GM19372 (cell line): ENCODE measurements at regions not wholly inside any gene's neighbourhood (a gene's known extent, or its start where the extent isn't known, plus 50 kb on each side); places are given as distances from the start of the nearest gene placed in this dataset.

ENCODE experiments used
- ATAC-seq: cut with Tn5 transposase; IDR thresholded peaks from one replicate; pipeline ENCODE4 v1.9.1; 2021; ENCODE audit warnings: mild to moderate bottlenecking, low read depth, moderate library complexity; ENCODE audit not compliant: unreplicated experiment

DNA sequence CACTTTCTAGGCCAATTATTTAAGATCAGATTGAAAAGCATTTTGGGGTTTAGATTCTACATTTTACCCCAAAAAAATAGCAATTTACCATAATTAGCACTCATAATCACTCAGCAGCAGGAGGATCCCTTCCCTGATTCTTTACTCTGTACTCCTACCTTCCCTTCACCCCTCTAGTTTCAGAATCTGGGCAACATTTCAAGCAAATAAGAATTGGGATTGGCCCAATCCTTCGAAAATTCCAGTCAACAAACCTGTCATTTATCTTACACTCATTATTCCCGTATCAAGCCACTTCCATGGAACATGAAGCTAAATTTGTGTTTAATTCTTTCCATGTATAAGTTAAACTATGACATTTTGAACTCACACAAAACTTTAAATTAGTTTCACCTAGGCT, 349.1 kb upstream of the USP15 start:
- no peak for ATAC-seq

DNA sequence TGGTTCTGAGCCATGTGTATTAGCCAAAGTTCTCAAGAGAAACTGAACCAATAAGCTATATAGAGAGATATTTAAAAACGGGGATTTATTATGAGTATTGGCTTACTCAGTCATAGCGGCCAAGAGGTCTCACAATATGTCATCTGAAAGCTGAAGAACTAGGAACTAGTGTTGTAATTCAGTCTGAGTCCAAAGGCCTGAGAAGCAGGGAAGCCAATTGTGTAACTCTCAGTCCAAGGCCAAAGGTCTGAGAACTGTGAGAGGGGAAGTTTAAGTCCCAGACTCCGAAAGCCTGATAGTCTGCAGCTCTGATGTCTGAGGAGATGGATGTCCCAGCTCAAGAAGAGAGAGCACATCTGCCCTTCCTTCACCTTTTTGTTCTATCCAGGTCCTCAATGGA, 344.8 kb upstream of the USP15 start:
- no peak for ATAC-seq

DNA sequence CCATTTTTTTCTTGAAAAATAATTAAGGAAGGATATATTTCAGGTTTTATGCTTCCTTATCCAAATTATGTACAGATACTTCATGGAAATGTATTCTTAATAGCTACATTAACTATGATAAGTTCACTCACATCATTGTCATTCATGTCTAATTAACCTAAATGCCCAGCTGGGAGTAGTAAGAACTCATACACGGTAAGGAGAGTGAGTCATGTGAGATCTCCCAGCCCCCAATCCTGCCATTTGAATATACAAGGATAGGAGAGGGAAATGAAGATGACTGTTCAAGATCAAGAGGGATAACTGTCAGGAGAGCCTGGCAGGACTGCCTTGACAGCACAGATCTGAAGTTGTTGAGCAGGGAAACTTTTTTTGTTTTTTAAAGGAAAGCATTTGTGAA, 343.4 kb upstream of the USP15 start:
- ATAC-seq, result no peak

DNA sequence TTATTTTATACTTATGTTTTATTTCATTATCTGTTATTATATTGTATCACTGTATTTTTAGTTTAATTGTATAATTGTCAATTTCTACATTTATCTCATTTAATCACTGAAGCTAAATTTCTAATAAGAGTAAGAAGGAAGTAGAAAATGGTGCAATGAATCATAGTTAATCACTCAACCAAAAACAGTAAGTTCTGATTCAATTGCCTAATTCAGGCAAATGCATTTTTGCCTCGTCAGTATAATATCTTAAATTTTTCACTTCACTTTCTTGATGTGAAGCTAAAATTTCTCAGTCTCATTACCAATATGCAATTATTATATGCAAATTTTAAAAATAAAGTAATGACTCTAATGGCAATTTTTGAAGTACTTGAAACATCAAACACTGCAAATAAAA, 340.5 kb upstream of the USP15 start:
- no peak for ATAC-seq

DNA sequence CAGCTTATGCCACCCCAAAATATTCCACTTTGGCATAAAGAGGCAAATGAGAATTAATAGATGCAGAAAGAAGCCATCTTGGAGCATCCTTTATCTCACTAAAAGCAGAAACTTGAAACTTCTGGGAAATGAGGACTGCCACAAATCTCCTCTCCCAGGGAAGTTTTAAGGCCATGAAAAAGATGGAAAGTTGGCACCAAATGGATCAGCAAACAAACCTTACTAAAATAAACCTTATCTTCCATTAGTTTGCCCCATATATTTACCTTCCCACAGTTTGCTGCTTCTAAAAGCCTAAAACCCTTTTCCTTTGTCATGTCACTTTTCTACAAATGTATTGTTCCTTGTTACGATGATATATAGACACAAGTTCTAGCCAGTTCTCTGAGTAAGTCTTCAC, 340.0 kb upstream of the USP15 start:
- ATAC-seq, result no peak

DNA sequence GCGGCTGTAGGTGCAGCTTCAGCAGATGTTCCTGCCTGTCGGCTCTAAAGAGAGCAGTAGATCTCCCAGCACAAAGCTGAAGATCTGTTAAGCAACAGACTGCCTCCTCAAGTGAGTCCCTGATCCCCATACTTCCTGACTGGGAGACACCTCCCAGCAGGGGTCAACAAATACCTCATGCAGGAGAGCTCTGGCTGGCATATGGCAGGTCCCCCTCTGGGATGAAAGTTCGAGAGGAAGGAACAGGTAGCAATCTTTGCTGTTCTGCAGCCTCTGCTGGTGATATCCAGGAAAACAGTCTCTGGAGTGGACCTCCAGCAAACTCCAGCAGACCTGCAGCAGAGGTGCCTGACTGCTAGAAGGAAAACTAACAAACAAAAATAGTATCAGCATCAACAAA, 337.1 kb upstream of the USP15 start:
- no peak for ATAC-seq

DNA sequence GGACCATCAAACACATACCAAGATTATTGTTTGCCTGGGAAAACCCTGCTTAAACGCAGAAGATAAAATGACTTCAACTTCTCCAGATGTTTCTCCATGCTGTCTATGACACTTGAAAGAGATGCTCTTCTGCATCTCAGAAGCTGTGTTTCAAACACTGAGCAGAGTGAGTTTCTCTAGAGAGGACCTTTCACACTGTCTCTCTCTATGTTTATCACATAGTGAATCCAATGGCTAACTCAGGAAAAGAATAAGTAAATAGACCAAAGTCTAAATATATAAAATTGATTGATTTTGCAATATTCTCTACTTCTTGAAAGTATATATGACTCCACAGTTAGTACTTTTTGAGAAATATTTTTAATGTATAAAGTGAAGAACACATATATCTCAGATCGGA, 325.6 kb upstream of the USP15 start:
- ATAC-seq, result no peak

DNA sequence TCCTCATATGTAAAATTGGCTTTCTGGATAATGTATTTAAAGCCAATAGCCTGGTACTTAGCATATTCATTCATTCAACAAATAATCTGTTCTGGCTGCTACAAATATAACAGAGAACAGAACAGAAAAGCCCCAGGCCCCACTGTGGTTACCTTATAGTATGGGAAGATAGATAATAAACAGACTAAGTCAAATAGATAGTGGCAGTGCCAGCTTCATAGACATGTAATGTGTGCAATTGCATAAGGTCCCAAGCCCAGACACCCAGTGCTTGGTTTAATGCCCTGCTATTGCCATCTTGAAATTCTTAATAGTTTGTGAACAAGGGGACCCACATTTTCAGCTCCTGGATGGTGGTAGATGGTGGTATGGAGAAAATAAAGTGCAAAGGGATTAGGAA, 320.2 kb upstream of the USP15 start:
- ATAC-seq, result no peak

DNA sequence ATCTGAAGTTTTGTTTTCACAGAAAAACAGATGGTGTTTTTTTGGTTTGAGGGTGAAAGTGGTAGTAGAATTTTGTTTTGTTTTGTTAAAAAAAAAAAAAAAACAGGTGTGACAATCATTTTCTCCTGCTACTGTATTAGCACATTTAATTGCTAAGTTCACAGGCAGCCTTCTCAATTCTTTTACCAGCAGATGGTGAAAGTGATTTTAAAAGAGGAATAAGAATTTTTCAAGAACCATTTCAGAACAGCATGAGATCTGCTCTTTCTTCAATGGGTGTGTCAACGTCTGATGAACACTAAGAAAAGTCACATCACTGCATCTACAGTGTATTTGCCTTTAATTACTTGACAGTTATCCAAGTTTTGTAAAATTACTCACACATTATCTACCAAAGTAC, 303.7 kb upstream of the USP15 start:
- ATAC-seq, result no peak

DNA sequence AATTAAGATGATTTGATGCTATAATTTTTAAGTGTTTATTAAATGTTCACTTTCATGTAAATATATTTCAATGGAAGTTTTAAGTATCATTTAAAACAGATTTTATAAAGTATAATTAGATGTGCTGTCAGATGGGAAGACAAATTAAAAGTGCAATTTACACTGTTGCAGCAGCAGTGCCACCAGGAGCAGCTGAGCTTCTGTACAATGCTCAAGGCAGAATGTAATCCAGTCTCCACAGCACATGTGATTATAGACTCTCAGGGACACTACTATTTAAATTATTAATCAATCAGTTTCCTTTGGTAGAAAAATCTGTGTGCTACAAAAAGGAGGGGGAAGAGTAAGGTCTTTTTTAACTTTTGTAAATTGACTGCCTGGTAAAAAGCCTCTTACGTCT, 285.7 kb upstream of the USP15 start:
- no peak for ATAC-seq

DNA sequence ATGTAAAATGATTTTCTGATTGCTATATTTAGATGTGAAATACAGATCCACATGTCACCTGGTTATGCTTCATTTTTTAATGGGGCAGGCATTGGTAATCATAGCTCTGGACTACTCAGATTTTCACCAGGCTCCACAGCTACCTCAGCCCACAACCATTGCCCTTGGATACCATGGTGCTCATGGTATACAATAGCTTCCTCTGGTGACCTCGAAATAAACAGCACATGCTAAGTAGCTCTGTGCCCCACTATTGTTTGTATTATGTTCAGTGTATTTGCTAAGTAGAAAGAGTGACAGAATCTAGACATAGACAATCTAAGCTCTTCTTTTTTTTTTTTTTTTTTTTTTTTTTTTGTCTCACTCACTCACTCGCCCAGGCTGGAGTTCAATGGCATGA, 274.4 kb upstream of the USP15 start:
- no peak for ATAC-seq

DNA sequence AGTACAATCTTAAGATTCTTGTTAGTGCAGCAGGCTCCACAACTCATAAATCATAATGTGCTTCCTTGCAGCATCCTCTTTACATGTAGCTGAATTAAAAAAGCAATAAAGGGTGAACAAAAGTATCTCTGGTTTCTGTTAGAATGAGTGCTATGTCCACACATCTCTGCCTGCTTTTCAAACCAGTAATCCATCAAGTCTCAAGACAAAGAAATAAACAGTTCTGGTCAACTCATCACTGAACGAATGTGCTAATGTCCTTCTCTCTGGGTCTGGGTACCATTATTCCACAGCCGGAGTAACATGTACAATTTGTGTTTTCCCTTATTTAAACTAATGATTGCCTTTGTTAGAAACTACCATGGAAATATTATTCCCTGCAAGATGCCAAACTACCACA, 273.0 kb upstream of the USP15 start:
- no peak for ATAC-seq

DNA sequence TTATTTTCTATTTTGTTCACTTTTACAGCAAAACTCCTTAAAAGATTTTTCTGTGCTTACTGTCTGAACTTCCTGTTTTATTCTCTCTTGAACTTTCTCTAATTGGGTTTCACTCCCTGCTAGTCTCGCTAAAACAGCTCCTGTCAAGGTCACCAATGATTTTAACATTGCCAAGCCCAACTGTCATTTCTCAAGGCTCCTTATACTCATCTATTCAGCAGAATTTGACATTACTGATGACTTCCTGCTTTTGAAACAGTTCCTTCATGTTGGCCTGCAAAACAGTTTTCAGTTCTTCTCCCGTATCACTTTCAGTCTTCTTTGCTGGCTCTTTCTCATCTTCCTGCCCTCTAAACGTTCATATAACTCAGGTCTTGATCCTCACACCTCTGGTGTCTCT, 268.5 kb upstream of the USP15 start:
- ATAC-seq, result no peak

DNA sequence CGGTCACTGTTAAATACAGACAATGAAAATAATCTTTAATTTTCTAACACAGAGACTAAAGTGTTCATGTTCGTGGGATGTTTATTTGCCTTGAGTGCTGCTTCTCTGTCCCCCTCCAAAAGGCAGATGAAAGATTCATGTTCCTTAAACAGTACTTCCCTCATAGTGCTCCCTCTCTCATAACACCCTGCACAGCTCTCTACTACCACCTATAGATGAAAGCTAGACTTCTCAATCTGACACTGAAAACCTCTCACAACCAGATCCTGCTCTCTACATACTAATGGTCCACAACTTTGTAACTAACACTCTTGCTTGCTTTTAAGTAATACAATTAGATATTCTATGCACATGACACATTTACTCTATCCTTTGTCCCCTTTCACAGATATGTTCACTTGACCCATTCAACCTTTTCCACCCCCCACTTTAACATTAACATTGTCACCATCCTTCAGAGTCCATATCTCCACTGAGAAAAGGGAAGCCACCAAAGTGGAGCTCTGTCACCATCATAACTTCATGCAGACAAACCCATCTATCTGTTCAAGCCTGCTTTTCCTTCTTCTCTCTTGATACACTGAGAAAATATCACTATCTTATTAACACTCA, 266.4 kb upstream of the USP15 start:
- no peak for ATAC-seq

DNA sequence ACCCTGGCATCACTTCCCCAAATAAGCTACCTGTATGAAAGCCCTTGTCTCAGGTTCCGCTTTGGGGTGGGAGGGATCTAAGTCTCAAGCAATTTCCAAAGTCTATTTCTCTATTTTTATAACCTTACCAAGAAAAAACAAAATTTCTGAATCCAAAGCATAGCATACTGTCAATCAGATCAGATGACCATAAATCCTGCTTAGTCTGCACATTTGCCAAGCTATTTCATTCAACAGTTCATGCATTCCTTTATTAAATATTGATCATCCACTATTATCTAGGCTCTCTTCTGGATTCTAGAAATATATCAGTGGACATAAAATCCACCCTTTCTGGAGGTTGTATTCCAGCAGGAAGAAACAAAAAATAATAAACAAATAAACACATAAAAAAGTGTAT, 263.5 kb upstream of the USP15 start:
- ATAC-seq, result no peak

DNA sequence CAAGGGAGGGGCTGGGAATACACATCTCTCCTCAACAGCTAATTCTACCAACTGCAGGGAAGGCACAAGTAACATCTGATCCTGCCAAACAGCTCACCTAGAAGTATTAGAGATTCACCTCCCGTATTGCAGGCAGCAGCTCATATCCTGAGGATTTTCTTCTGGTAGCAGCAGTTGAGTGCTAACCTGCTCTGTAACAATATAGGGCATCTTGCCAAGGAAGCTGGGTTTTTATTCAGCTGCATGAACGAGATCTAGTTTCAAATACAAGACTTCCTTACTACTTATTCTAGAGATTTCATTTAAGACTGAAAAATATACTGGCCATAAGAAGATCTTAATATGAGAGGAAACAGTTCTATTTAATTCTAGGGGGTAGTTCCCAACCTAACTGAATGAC, 261.4 kb upstream of the USP15 start:
- ATAC-seq, result no peak

DNA sequence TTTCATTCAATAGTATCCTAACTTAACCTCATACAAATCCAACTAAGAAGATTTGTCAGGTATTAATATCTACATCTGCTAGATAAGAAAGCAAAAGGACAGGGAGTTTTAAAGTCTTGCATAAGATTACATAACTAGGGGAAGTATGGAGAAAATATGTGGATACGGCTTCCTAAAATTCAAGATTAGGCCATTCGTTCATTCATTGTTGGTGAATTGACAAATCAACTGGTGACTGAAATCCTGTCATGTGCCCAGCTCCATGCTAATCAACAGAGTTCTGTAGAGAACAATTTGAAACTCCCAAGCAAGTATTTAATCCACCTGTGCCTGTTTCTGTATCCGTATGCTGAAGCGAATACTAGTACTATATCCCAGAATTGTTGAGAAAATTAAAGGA, 260.9 kb upstream of the USP15 start:
- no peak for ATAC-seq

DNA sequence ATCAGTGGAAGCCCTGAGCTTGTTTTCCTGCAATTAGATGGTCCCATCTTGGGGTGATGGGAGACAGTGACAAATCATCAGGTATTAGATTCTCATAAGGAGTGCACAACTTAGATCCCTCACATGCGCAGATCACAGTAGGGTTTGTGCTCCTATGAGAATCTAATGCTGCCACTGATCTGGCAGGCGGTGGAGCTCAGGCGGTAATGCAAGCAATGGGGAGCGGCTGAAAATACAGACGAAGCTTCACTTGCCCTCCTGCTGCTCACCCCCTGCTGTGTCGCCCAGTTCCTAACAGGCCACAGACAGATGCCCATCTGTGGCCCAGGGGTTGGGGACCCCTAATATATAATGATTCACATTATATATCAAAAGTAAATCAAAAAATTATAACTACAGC, 258.8 kb upstream of the USP15 start:
- no peak for ATAC-seq

DNA sequence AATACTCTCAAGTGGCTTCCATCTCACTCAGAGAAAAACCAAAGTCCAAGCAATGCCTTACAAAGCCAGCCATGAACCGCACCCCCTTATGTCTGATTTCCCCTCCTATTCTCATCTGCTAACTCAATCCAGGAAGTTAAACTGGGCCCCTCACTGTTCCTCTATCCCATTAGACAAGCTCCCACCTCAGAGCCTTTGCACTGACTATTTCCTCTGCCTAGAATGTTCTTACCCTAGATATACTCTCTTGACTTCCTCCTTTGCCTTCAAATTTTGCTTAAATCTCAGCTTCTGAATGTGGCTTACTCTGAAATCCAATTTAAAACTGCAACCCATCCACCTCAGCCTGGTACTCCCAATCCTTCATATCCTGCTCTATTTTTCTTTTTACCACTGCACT, 257.0 kb upstream of the USP15 start:
- ATAC-seq, result no peak

DNA sequence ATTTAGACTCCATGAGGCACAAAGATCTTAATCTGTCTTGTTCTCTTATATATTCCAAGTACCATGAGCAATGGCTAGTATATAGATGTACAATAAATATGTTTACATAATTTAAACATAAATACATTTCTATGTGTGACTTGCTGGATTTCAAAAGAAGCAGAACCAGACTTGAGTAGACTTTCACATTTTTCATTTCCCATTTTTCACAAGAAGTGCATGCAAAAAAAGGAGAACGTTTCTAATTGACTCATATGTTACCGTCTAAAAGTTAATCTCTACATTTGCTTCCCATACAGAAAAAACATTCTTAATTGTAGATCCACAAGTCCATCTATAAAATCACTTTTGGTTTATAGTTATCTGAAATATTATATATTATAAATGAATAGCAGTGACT, 256.5 kb upstream of the USP15 start:
- no peak for ATAC-seq

DNA sequence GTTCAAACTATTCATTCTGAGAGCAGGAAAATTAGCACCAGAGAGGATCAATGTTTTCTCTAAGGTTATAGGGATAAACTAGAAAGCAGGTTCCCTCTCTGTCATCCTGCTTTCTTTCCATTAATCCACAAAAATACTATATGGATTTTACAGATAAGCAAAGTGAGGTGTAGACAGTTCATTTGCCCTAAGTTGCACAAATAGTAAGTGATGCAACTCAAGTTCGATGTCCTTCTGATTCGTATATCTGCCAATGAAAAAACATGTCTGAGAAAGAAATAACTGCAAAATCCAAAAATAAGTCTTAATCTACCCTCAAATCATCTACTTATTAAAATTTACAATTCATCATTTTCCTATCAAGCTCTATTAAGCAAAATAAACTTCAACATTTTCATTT, 254.6 kb upstream of the USP15 start:
- ATAC-seq, result no peak

DNA sequence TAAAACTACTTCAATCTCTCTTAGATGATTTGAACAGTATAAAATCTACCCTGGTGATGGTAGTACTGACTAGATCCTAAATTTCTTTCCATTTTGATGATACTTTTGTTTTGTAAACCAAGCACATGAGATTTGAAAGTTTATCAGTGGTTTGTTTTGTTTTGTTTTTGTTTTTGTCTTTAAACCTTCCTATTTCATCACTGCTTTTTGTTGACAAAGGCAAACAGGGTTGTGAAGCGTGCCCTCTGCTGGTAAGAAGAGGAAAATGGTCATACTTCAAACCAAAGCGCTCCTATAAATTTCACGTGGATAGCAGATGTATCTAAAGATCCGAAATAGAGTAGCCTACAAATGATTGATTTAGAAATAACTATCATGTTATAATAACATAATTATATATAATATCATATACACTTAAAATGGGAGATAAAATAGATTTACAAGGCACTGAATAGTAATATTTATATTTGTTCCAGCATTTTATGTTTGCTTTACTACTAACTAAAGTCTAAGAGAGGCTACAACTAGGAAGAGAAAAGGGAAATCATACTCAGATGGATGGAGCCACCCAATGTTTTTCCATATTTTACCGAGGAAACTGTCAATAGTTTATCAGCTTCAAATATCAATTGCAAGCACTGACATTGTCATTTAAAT, 254.0 kb upstream of the USP15 start:
- ATAC-seq, result peak; percentile 75

DNA sequence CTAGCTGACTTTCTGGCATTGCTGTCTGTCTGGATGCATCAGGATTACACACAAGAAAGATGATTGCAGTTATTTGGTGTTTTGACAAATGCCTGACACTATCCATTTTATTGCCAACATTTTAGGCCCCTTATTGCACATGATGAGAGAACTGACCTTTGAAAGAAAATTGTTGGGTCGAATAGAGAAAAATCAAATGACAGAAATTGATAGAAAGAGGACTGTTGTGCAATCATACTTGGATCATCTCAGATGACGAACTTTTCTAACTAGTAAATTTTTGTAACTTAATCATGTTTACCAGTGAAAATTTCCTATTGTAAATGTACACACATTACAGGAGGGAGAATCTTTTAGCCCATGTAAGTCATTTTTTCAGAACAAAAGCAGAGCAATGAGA, 251.5 kb upstream of the USP15 start:
- ATAC-seq, result no peak
